RCC 7860 (cell line): ENCODE measurements at regions not wholly inside any gene's neighbourhood (a gene's known extent, or its start where the extent isn't known, plus 50 kb on each side); places are given as distances from the start of the nearest gene placed in this dataset.
"Not testable (repeated sequence)": the region's sequence is repeated elsewhere in the genome, so short reads cannot be mapped to it uniquely, and the experiment has no call there.

Source experiments
- DNase-seq: peaks from one replicate; pipeline ENCODE4 v3.0.0-alpha.2; 2015; ENCODE audit warnings: low spot score
- FAIRE-seq: peaks from 2 replicates; lab custom pipeline; 2012; peaks lifted over from hg19 to GRCh38; lab: Jason Lieb, UNC

GRCh38 chr6:10343320-10343719 is 71.6 kb downstream of the TFAP2A start:
- DNase-seq = no peak
- no peak for FAIRE-seq

GRCh38 chr6:10341605-10342004 is 73.3 kb downstream of the TFAP2A start:
- DNase-seq (no peak), FAIRE-seq (no peak)

GRCh38 chr6:10338151-10338550 is 76.7 kb downstream of the TFAP2A start:
- no peak for FAIRE-seq

GRCh38 chr6:10337376-10337775 is 77.5 kb downstream of the TFAP2A start:
- not testable (repeated sequence) for FAIRE-seq, DNase-seq

More at GRCh38 chr6:10338151-10338550, 76.7 kb downstream of the TFAP2A start:
- DNase-seq = no peak

GRCh38 chr6:10332111-10332510 is 82.8 kb downstream of the TFAP2A start:
- FAIRE-seq = no peak
- DNase-seq = no peak

- no peak for FAIRE-seq
- DNase-seq = no peak
Measured at GRCh38 chr6:10331334-10331968, 83.4 kb downstream of the TFAP2A start.

GRCh38 chr6:10330515-10330914 is 84.4 kb downstream of the TFAP2A start:
- FAIRE-seq (no peak), DNase-seq (no peak)

- DNase-seq (no peak), FAIRE-seq (no peak)
Measured at GRCh38 chr6:10323018-10323417, 91.9 kb downstream of the TFAP2A start.

- DNase-seq (no peak), FAIRE-seq (no peak)
Measured at GRCh38 chr6:10320291-10320690, 94.6 kb downstream of the TFAP2A start.

GRCh38 chr6:10316373-10316721 is 98.5 kb downstream of the TFAP2A start:
- DNase-seq = no peak
- FAIRE-seq = no peak

- DNase-seq (no peak), FAIRE-seq (no peak)
Measured at GRCh38 chr6:10315658-10316372, 99.1 kb downstream of the TFAP2A start.

GRCh38 chr6:10315034-10315433 is 99.8 kb downstream of the TFAP2A start:
- FAIRE-seq (no peak), DNase-seq (no peak)

- no peak for DNase-seq
- no peak for FAIRE-seq
Measured at GRCh38 chr6:10314163-10314955, 100.5 kb downstream of the TFAP2A start.

GRCh38 chr6:10313799-10314162 is 101.1 kb downstream of the TFAP2A start:
- FAIRE-seq (no peak), DNase-seq (no peak)

- FAIRE-seq (no peak), DNase-seq (no peak)
Measured at GRCh38 chr6:10312445-10312844, 102.4 kb downstream of the TFAP2A start.

GRCh38 chr6:10311546-10312405 is 103.1 kb downstream of the TFAP2A start:
- not testable (repeated sequence) for FAIRE-seq, DNase-seq

GRCh38 chr6:10310826-10311225 is 104.0 kb downstream of the TFAP2A start:
- FAIRE-seq (no peak), DNase-seq (no peak)

- DNase-seq (no peak), FAIRE-seq (no peak)
Measured at GRCh38 chr6:10310330-10310653, 104.6 kb downstream of the TFAP2A start.

GRCh38 chr6:10309457-10310329 is 105.2 kb downstream of the TFAP2A start:
- no peak for FAIRE-seq
- no peak for DNase-seq

GRCh38 chr6:10307476-10307875 is 107.4 kb downstream of the TFAP2A start:
- FAIRE-seq (no peak), DNase-seq (no peak)
